Right atrium auricular region (tissue), 2 donors: ENCODE measurements at regions not wholly inside any gene's neighbourhood (a gene's known extent, or its start where the extent isn't known, plus 50 kb on each side); places are given as distances from the start of the nearest gene placed in this dataset.
"Not testable (repeated sequence)": the region's sequence is repeated elsewhere in the genome, so short reads cannot be mapped to it uniquely, and the experiment has no call there.

ENCODE experiments used
- DNase-seq: peaks from one replicate; pipeline ENCODE4 v3.0.0-alpha.2; 2019; ENCODE audit warnings: low spot score
- H3K27ac ChIP-seq, 2 donors: fragments of 200-600 bp; sonication (generic); 1 replicate in 1 of 2; 2 replicates in 1 of 2; pipeline ENCODE4 v1.5.1; 2016 to 2019
- H3K27me3 ChIP-seq, 2 donors: fragments of 200-600 bp; sonication (generic); one replicate each; pipeline versions ENCODE4 v1.5.1 to v1.6.0; 2017 to 2019
- H3K36me3 ChIP-seq: fragments of 200-600 bp; sonication (generic); one replicate; pipeline ENCODE4 v1.5.1; 2016
- H3K4me1 ChIP-seq, 2 donors: fragments of 200-600 bp; sonication (generic); one replicate each; pipeline versions ENCODE4 v1.5.1 to v1.6.0; 2017 to 2019
- H3K4me3 ChIP-seq, 2 donors: fragments of 200-600 bp; sonication (generic); 1 replicate in 1 of 2; 2 replicates in 1 of 2; pipeline ENCODE4 v1.5.1; 2017 to 2019; ENCODE audit warnings: mild to moderate bottlenecking in 1 of 2, moderate library complexity in 1 of 2
- H3K9me3 ChIP-seq, 2 donors: fragments of 200-600 bp; sonication (generic); one replicate each; pipeline ENCODE4 v1.5.1; 2019
- TF ChIP-seq, protein P1 (sequence below), 2 donors: fragments of 200-600 bp; sonication (generic); IDR thresholded peaks; one replicate each; pipeline ENCODE4 v1.5.1; 2019; ENCODE audit warnings: antibody characterized with exemption in 2 of 2

DNA sequence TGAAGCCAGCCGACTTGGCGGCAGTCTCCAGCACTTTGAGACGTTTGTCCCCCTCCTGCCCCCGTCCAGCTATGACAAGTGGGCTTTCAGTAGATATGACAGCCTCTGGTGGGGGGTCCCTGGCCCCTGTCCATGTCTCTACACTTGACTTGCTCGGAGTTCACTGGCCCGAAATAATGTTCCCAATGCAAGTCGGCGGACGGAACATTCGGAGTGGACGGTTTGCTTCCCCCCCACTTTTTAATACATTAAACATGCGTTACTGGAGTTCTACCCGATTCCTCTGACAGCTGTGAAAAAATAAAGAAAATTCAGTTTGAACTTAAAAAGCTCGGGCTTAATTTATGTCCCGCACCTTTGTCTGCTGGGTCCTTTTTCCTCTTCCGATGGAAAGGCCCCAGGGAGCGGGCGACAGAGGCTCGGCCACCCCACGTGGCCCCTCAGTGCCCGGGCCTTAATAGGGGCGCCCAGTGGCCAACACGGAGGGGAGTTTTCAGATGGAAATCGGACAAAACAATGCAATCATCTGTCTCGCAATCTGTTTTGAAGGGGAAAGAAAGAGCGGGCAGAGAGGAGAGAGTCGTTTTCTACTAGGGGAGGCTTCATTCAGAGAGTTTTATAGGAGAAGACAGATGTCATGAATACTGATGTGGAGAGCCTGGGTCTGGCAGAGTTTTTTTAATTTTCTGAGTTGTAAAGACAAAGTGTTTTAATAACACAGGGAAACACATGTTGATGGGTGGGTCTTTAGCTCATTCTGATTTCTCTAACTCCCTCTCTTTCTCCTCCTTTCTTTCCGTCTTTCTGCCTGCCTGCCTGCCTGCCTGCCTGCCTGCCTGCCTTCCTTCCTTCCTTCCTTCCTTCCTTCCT lies 50.2 kb downstream of the SMIM38 start:
- no peaks in the 10 kb centered on the region for H3K27me3 ChIP-seq
- TF ChIP-seq, protein P1, sequence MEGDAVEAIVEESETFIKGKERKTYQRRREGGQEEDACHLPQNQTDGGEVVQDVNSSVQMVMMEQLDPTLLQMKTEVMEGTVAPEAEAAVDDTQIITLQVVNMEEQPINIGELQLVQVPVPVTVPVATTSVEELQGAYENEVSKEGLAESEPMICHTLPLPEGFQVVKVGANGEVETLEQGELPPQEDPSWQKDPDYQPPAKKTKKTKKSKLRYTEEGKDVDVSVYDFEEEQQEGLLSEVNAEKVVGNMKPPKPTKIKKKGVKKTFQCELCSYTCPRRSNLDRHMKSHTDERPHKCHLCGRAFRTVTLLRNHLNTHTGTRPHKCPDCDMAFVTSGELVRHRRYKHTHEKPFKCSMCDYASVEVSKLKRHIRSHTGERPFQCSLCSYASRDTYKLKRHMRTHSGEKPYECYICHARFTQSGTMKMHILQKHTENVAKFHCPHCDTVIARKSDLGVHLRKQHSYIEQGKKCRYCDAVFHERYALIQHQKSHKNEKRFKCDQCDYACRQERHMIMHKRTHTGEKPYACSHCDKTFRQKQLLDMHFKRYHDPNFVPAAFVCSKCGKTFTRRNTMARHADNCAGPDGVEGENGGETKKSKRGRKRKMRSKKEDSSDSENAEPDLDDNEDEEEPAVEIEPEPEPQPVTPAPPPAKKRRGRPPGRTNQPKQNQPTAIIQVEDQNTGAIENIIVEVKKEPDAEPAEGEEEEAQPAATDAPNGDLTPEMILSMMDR (IDR thresholded peaks at IDR 0.05) = no peak
- H3K4me1 ChIP-seq = no peaks in the 10 kb centered on the region
- no peak for DNase-seq
- no peak overlapping the region for H3K4me3 ChIP-seq
- peaks cover 0 to 7% of the 10 kb centered on the region in 2 donors for H3K9me3 ChIP-seq
- no peaks in the 10 kb centered on the region for H3K36me3 ChIP-seq
- H3K27ac ChIP-seq = no peak overlapping the region

DNA sequence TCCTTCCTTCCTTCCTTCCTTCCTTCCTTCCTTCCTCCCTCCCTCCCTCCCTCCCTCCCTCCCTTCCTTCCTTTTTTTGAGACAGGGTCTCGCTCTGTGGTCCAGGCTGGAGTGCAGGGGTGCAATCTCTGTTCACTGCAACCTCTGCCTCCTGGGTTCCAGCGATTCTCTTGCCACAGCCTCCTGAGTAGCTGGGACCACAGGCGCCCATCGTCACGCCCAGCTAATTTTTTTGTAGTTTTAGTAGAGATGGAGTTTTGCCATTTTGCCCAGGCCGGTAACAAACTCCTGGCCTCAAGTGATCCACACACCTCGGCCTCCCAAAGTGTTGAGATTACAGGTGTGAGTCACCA lies 50.9 kb downstream of the SMIM38 start:
- H3K27ac ChIP-seq, H3K9me3 ChIP-seq, H3K36me3 ChIP-seq, H3K4me3 ChIP-seq, DNase-seq, H3K4me1 ChIP-seq, H3K27me3 ChIP-seq: not testable (repeated sequence)

DNA sequence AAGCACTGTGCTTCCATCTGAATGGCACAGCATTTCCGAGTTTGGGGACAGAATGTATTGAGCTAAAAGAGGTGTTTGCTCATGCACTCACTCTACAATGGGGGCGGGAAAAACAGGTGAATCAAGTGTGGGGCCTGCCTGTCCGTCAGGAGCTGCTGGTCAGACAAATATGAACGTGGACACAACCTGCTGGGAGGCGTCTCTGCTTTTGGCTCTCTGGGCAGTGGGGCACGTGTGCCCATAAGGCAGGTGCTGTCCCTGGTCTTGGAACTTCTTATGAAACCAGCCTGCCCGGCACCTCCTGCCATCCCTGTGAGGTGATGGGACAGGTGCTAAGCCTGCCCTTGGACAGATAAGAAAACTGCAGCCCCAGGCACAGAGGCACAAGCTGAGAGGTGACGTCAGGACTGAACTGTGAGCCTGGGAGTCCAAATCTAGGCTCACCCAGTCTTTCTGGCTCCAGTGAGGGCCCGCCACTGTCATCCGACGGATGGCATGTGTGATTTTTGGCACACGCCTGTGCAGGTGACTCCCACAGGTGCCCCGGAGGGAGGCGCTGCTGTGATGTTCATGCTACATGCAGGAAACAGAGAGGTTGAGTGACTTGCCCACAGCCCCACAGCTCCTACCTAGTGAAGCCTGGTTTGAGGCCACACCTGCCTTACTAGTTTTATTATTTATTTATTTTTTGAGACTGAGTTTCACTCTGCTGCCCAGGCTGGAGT lies 51.6 kb downstream of the SMIM38 start:
- Histone ChIP-seq H3K36me3 (no peaks in the 10 kb centered on the region), H3K4me1 (peaks cover 0 to 5% of the 10 kb centered on the region in 2 donors), H3K27me3 (no peaks in the 10 kb centered on the region), H3K27ac (no peak overlapping the region), H3K4me3 (no peak overlapping the region), H3K9me3 (peaks cover 0 to 7% of the 10 kb centered on the region in 2 donors)
- DNase-seq = no peak
- TF ChIP-seq, protein P1 (IDR thresholded peaks at IDR 0.05) = no peak

DNA sequence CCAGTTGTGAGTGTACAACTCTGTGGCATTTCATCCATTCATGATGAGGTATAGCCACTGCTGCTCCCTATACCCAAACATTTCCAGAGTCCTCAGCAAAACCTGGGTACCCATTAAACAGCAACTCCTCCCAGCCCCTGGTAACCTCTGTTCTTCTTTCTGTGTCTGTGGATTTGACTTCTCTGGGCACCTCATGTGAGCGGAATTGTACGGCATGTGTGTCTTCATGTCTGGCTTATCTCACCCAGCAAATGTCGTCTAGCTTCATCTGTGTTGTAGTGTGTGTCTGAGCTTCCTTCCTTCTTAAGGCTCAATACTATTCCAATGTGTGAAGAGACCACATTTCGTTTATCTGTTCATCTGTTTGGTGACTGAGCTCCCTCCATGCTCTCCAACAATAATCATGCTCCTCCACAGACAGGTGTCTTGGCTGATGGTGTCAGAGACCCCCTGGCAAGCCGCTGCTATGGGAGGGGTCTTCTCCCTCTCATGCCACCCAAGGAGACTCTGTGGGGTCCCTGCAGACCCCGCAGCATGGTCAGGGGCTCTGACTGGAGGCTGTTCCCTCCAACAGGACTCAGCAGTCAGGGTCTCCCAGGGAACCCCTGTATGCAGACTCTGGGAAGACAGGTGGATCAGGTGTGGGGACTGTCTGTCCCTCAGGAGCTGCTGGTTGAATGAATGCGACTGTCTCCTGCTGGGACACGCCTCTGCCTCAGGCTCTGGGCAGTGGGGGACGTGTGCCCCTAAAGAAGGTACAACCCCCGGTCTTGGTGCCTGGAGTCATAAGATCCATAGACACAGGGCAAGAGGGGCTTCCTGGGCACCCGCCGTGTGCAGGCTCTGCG lies 52.7 kb downstream of the SMIM38 start:
- peaks cover 0 to 7% of the 10 kb centered on the region in 2 donors for H3K9me3 ChIP-seq
- no peaks in the 10 kb centered on the region for H3K27me3 ChIP-seq
- no peaks in the 10 kb centered on the region for H3K36me3 ChIP-seq
- H3K27ac ChIP-seq = no peak overlapping the region
- TF ChIP-seq, protein P1 (IDR thresholded peaks at IDR 0.05) = no peak
- H3K4me3 ChIP-seq = no peak overlapping the region
- DNase-seq = no peak
- H3K4me1 ChIP-seq = peaks cover 0 to 5% of the 10 kb centered on the region in 2 donors

DNA sequence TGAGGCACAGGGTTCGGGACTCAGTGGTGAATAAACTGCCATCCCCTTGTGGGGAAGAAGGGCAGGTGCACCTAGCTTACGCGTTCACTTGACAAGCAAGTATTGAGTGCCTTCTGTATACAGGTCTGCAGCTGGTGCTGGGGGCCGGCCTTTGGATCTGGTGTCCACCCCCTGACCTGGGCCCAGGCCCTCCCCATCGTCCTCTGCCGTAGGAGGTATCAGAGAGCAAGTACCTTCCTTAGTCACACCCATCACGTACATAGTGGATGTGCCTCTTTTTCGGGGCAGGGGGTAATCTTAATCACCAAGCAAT lies 53.3 kb downstream of the SMIM38 start:
- peaks cover 0 to 7% of the 10 kb centered on the region in 2 donors for H3K9me3 ChIP-seq
- no peaks in the 10 kb centered on the region for H3K27me3 ChIP-seq
- TF ChIP-seq, protein P1 (IDR thresholded peaks at IDR 0.05) = no peak
- H3K4me3 ChIP-seq = no peak overlapping the region
- no peaks in the 10 kb centered on the region for H3K36me3 ChIP-seq
- DNase-seq = no peak
- H3K27ac ChIP-seq = no peak overlapping the region
- H3K4me1 ChIP-seq = peaks cover 0 to 5% of the 10 kb centered on the region in 2 donors
